NCI-H1436 treated with DMSO at 0.1 percent for 48 hours (cell line): ENCODE measurements at regions not wholly inside any gene's neighbourhood (a gene's known extent, or its start where the extent isn't known, plus 50 kb on each side); places are given as distances from the start of the nearest gene placed in this dataset.

Experiments used
- DNase-seq: peaks from one replicate; lab custom pipeline; 2025; lab: John Stamatoyannopoulos, UW

DNA sequence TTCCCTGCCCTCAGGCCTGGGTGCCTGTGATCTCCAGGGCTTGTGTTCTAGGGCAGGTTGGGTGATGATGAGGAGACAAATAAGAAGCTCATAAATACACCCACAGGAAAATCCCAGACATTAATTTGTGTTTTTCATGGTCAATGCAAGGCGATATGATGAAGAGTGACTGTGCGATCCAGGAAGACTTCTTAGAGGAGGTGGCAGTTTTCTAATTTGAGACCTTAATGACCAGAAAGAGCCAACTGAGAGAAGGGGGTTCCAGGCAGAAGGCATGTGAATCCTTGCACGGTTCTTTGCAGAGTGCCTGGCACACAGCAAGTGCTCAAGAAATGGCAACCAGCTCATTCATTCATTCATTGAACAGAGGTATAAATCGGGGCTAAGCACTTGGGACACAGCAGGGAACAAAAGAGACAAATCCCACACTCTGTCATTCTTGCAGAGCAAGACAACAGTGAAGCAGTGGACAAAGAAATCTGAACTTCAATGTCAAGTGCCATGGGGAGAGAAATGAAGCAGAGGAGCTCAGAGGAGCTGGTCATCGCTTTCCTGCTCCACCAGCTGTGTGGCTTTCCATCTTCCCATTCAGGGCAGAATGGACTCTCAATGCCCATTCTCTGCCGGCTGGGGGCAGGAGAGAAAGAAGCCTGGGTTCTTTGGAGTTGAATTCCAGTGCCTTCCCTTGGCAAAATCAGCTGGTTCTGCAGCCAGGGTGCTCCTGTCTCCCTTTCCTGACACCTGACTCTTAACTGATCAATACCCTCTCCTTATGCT lies 128.3 kb downstream of the AACS start:
- DNase-seq = no peak

DNA sequence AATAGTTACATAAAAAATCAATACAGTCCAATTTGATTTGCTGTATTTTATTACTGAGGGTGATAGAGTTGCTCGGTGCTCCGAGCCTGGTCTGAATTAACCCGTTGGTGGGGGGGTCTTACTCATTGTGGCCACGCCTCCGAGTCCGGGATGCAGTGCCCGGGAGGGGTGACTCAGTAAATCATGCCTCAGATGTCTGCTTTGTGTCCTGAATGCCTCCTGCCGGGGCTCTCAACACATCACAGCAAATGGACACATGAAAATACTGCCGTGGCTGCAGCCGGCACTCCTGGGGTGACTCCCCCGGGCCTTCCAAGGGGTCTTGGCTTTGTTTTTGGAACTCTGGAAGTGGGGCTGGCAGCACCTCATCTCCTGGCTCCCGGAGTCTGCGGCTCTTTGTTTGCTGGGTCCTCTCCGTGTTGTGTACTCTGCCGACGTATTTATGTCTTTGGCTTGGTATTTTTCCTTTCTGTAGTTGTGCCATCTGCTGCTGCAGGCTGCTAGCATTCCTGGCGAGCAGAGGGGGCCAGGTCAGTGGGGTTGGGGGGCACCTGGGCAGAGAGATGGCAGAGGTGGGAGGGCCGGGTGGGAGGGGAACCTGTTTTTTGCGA lies 129.0 kb downstream of the AACS start:
- no peak for DNase-seq

DNA sequence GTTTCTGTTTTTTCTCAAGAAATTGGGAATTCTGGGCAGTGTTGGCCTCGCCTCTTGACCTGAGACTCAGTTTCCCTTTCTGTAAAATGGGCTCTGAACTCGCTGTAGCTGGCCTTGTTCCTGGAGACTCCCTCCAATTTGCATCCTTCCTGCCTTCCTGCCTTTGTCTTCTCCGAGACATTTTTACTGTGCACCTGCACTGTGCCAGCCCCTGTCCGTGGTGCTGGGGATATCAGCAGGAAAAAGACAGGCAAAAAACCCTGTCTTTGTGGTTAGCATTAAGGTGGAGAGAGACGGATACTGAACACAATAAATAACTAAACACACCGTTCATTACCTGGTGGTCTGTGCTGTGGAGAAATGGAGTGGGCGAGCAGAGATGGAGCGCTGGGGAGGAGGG lies 129.8 kb downstream of the AACS start:
- no peak for DNase-seq

DNA sequence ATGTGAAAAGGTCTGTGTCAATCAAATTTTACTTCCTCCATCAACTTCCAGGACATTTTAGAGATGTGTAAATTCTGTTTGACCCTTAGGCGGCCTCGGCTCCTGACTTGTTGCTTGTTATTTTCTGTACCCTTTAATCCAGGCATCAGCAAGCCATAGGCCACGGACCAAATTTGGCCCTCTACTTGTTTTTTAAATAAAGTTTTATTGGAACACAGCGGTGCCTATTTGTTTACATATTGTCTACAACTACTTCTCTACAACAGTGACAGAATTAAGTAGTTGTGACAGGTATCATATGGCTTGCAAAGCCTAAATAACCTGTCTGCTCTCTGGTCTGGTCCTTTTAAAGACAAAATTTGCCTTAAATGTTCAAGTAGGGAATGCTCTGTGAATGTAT lies 132.1 kb downstream of the AACS start:
- no peak for DNase-seq

DNA sequence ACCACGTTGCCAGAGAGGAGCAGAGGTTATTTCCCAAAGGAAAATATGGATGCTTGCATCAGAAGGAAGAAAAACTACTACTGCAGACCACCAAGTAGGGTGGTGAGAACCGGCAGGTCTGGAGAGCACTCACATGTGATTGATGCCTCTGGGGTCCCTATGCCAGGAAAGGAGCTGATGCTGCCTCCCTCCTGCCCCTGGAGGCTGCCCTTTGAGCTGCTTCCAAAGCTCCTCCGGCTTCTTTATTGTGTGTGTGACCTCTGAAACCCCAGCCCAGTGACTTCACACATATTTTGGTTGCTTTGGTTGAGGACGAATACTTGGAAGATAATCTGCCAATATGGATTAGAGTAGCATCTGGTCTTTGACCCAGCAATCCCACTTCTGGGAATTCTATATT lies 133.4 kb downstream of the AACS start:
- no peak for DNase-seq

DNA sequence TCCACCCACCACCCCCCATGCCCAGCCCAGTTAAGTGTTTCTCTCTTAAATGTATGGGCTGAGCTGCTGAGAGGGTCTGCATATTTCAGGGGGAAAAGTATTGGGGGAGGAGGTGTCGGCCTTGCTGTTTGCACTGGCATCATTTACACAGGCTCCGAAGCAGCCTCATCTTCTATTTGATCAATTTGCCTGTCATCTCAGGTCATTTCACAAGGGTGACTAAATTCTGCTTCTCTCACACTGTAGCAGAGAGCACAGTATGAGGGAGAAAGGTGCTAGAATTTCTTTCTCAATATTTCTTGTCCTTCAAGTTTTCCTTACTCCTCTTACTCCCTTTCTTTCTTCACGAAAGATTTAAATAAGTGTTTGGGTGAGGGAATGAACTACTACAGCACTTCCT lies 135.9 kb downstream of the AACS start:
- DNase-seq = no peak

DNA sequence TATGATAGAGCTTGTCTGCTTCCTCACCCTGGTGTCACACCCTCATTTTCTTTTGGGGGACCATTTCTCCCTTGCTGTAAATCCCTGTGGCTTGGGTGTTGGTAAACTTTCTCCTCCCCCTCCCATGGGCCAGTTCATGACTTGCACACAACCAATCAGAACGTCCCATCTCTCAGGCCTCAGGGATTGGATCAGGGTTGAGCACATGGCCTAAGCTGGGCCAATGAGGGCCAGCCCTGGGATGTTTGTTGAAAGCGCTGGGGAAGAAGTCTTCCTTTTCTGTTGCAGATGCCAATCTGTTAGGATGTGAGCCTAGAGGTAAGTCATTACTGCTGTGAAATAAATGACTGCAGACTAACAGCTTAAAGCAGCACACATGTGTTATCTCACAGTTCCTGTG lies 136.7 kb downstream of the AACS start:
- no peak for DNase-seq

DNA sequence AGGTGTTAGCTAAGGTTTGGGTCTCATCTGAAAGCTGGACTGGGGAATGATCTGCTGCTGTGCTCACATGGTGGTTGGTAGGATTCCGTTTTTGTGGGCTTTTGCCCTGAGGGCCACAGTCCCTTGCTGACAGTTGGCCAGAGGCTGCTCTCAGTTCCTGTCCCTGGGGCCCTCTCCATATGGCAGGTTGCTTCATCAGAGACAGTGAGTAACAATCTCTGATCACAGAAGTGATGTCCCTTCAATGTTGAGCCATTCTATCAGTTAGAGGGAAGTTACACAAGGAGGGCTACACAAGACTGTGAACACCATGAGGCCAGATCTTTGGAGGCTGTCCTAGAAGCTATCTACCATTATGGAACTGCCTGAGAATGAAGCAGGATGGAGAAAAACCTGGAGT lies 137.2 kb downstream of the AACS start:
- DNase-seq = no peak

DNA sequence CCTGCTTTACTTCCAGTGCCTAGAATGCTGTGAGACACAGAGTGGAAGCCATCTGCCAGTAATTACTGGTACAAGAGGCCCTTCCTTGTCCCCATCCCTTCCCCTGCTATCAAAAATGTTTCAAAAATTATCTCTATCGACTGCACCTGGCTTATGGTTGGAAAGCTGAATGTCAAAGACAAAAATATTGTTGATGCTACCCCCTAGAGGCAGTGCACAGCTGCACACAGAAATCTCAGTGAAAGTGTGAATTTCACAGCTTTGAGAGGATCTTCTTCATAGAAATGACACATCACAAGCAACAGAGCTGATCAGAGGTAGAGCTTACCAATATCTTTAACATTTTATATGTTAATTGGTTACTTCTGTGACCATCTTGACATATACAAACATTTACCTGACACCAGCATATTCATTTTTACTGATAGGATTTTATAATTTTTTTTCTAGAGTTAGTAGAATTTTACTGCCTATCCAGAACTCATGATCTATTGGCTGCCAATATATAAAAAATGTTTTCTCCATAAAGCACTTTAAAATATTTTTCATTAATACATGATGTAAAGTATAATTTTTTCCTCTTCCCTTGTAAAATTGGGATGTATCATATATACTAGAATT lies 138.0 kb downstream of the AACS start:
- no peak for DNase-seq

DNA sequence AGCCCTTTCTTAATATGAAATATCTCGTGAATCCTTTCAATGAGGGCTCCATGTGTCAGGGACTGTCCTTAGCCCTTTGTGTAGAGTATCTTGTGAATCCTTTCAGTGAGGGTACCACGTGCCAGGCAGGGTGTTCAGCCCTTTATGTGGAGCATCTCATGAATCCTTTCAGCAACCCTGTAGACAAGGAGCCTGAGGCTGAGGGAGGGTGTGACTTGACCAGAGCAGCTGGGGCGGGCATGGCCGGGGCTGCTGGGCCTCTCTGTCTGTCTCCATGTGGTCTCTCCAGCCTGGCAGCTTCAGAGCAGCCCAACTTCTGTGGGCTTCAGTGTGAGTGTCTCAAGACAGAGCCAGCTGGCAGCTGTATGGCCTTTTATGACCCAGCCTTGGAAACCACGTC lies 140.2 kb downstream of the AACS start:
- no peak for DNase-seq

DNA sequence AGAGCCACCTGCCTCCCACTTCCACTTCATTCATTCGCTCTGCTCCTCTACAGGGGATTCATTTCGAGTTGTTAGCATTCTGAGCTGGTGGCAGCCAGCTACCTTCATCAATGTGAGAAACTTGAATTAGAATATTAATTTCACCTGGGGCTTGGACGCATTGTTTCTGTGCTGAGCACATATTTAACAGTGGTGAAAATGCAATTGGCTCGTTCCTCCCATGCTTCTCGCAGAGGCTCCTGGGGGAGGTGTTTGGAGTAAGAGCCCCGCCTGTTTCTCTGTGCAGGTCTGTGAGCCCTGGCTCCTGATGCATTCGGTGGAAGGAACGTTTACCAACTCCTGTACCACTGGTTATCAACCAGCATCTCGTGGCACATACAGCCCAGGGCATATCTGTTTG lies 141.5 kb downstream of the AACS start:
- DNase-seq = no peak

DNA sequence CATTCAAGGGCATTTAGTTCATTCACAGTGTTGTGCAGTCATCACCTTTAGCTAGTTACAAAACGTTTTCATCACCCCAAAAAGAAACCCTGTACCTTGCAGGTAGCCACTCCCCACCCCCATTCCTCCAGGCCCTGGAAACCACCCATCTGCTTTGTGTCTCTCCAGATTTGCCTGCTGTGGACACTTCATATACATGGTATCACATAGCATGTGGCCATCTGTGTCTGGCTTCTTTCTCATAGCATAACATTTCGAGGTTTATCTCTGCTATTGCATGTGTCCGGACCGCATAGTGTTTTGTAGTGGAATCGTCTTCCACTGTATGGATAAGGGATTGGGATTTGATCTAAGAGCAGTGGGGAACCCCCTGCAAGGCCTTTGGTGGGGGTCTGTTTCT lies 143.1 kb downstream of the AACS start:
- no peak for DNase-seq

DNA sequence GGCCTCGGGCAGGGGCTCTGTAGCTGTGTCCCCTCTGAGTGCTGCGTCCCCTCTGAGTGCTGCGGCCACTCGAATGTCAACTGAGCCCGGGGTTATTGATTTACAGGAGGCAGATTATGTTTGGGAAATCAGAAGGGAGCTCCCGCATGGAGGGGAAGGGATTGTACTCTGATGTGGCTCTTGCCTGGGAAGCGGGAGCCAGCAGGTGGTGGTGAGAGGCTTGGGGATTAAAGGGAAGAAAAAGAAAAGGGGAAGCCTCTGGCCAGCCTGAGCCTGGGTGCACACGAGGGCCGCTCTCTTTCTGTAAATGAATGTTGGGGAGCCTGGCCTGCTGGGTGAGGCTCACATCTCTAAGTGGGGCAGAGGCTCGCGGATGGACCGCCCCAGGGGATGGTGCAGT lies 143.7 kb downstream of the AACS start:
- DNase-seq = no peak

DNA sequence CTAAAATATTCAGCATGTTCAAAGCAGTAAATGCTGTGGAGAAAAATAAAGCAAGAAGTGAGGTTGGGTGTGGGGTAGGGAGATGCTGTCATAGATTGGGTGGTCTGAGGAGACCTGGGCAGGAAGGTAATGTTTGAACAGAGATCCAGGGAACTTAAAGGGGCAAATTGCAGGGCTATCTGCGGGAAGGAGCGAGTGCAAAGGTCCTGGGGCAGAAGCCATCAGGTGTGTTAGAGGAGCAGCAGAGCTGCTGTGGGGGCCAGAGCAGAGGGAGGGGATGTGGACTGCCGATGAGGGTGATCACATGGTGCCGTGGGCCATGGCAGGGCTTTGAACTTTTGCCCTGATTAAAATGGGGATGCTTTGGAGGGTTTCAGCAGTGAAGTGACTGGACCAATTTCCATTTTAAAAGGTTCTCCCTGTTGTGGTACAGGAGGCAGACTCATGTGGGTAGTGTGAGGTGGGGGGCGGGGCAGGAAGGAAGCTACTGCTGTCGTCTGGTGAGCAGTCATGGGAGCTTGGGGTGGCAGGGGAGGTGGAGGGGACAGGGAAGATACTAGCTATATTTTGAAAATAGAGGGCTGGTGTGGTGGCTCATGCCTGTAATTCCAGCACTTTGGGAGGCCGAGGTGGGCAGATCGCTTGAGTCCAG lies 145.0 kb downstream of the AACS start:
- DNase-seq = no peak

DNA sequence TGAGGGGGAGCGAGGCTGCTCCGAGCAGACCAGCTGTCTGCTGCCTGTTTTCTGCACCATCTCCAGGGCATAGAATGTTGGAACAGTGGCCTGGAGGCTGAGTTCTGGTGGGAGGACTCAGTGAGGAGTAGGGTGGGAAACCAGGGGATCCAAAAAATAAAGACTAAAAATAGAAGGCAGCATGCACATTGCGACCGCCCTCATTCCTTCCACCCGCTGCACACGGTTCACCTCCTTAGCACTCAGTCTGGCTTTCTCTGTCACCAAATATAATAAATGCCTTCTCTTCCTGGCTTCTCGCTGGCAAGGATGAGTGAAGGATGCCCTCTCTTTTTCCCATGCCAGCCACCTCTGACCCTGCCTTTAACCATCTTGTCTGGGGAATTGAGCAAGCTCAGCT lies 146.2 kb downstream of the AACS start:
- DNase-seq = no peak

DNA sequence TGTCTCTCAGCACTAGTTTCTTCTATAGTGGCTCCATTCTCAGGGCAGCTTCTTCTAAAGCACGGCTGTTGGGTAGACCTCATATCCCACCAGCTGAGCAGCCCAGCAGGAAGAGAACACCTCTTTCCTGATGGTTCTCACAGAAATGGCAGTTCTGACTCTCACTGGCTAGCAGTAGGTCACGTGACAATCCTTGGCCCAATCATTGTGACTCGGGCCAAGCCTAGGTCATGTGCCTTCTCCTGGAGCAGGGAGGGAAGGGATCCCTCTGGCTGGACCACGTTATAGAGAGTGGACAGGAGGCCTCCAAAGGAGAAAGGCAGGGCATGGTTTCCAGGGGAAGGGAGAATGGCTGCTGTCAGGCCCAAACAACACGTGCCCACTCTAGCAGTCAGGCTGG lies 149.1 kb downstream of the AACS start:
- no peak for DNase-seq

DNA sequence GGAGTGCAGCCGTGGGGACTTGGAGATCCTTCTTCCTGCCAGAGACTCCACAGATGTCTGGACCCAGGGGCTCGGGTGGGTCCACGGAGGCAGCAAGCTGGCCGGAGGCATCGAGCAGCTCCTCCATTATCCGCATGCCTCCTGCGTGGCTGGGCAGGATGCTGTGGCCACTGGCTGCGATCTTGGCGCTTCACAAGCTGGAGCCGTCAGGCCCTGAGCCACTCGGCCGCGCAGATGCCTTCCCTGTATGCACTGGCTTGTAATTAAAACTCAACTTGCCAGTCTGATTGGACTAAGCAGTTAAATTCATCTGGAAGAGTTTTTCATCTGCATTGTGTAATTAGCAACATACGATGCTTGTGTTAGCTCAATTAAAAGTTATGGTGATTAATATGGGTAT lies 151.5 kb downstream of the AACS start:
- no peak for DNase-seq

DNA sequence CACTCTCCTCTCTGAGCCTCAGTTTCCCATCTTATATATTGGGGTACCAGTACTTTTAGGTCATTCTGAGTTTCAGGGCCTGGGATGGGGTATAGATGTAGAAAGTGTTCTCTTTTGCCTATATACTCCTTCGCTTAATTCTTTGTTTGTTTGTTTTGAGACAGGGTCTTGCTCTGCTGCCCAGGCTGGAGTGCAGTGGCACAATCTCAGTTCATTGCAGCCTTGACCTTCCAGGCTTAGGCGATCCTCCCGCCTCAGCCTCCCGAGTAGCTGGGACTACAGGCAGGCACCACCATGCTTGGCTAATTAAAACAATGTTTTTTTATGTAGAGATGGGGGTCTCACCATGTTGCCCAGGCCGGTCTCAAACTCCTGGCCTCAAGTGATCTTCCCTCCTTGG lies 152.1 kb downstream of the AACS start:
- DNase-seq = no peak

DNA sequence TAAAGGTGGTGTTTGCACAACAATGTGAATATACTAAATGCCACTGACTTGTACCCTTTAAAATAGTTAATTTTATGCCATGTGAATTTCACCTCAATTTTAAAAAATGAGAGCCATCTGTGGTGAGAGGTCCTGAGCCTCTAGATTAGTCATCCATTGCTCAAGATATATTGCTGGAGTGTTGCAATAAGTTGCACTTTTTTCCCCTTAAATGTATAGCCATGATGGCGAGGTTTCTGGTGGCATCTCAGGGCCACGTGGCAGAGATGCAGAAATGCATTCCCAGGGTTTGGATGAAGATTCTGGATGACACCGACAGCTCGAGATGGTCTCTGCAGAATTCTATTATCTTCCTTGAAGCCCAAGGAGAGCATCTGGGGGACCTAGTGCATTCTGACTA lies 153.7 kb downstream of the AACS start:
- no peak for DNase-seq

DNA sequence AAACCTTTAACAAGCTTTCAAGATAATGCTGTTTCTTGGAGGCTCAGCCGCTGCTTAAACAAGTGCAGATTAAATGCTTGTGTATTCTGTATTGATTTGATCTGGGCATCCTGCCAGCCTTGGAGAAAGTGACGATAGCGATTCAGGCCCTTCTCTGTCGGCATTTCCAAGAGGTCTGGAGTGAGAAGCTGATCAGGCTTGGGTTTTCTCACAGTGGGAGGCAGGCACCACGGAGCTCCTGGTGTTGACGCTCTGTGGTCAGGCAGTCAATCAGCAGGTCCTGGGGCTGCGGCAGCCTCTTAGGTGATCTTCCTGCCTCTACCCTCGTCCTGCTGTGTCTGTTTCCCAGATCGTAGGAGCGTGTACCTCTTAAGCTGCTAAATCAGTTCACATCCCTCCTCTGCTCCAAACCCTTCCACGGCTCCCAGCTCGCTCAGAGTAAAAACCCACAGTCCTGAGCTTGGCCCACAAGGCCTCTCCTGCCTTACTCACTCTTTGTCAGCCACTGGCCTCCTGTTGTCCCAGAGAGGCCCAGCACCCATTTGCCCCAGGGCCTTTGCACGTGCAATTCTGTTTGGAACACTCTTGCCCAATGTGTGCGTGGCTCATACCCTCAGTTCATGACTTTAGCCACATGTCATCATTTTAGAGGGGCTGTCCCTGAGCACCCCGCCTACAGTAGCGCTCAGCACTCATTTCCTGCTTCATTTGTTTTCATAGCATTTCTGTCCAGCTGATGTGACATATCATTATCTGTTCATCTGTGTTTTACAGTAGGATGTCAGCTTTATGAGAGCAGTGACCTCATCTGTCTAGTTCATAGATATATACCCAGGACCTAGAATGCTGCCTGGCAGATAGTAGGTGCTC lies 155.4 kb downstream of the AACS start:
- DNase-seq = no peak

DNA sequence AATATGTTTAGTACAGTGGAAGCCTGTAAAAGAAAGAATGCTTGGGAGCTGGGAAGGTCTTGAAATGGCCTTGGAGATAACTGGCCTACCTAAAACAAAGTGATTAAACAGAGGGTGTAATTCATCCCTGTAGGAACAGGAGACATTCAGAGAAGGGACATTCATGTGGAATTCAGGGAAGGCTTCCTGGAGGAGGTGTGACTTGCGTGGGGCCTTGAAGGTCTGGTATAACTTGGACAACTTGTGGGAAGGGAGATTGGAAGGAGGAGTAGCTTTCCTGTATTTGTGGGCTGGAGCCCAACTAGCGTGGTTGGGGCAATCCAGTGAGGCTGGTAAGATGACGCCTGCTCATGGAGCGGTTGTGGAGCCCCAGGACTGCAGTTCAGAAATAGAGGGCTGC lies 156.4 kb downstream of the AACS start:
- no peak for DNase-seq

DNA sequence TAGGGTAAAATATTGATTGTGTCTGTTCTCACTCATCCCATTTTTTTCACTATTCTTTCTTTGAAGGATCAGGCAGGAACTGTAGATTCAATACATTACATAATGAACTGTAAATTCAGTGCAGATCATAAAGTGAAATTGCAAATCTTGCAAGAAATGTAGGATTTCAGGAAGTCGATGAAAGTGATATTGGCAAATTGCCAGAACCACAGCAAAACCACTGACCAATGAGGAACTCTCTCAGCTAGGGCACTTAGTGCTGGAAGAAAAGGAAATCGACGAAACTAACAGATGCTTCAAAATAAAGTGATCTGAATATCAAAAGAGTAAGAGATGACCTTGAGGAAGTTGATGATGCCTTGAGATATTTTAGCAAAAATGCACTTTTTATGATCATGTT lies 157.6 kb downstream of the AACS start:
- no peak for DNase-seq
